Embryonic facial prominence (tissue), 1 donor: ENCODE measurements at regions not wholly inside any gene's neighbourhood (a gene's known extent, or its start where the extent isn't known, plus 50 kb on each side); places are given as distances from the start of the nearest gene placed in this dataset.
"Not testable (repeated sequence)": the region's sequence is repeated elsewhere in the genome, so short reads cannot be mapped to it uniquely, and the experiment has no call there.

ENCODE experiments used
- DNase-seq: peaks from one replicate; pipeline ENCODE4 v3.0.0-alpha.2; 2016; ENCODE audit errors: extremely low spot score

DNA sequence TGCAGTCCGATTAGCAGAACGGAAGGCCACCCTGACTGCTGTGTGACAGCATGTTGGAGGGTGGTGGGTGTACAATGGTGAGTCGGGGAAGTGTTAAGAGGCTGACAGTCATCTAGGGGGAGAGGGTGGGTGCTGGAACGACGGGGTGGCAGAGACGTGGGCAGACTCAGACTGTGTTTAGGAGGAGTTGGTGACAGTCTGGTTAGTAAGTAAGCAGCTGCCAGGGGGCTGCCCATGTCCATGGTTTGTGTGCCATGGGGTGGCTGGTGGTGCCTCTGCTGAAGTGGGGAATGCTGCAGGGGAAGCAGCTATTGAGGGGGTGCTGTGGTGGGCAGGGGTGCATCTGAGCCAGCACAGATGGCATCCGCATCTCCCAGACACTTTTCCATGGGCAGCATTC lies 51.3 kb upstream of the BOD1 start:
- DNase-seq = no peak

DNA sequence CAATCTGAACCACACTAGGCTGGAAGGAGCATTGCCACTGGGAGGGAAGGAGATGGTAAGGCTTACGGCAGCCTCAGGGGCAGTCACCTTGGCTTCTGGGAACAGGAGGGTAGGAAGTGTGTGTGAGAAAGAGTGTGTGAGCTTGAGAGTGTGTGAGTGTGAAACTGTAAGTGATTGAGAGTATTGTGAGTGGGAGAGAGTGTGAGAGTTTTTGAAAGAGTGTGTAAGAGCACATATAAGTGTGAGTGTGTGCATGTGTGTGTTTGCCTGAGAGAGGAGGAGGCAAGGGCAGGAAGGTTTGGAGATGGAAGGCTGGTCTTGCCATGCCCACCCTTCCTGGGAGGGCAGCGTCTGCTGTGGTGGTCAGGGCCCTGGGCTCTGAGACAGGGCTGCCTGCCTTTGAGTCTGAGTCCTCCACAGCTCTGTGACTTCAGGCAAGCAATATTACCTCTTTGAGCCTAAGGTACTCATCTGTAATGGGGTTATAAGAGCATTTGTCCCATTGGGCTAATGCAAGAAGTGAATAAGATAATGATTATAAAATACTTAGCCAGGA lies 51.9 kb upstream of the BOD1 start:
- DNase-seq = no peak

DNA sequence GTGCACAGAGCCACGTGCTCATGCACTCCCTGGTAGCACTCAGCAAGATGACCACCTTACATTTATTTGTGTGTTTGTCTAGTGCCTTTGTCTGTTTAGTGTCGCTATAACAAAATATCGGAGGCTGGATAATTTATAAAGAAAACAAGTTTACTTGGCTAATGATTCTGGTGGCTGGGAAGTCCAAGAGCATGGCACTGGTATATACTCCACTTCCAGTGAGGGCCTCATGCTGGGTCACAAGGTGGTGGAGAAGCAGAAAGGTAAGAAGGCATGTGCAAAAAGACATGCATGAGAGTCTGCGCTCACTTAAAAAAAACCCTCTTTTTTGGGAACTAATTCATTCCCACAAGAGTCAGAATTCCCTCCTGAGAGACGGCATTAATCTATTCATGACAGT lies 52.5 kb upstream of the BOD1 start:
- no peak for DNase-seq

DNA sequence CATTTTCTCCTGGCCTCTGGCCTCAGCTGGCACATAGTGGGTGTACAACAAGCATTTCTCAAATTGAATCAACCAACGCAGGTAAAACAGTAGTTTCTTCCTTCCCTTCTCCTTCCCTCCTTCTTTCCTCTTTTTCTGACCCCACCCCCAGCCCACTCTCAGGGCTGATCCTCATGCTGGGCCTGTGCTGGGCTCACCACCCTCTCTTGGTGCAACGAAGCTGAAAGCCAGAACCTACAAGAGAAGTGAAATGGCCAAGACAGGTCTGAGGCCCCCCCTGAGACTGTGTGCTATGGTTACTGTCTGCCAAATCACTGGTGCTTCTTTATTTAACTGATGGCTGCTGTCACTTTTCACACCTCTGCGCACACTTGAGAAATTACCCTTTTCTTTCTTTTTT lies 53.0 kb upstream of the BOD1 start:
- no peak for DNase-seq

DNA sequence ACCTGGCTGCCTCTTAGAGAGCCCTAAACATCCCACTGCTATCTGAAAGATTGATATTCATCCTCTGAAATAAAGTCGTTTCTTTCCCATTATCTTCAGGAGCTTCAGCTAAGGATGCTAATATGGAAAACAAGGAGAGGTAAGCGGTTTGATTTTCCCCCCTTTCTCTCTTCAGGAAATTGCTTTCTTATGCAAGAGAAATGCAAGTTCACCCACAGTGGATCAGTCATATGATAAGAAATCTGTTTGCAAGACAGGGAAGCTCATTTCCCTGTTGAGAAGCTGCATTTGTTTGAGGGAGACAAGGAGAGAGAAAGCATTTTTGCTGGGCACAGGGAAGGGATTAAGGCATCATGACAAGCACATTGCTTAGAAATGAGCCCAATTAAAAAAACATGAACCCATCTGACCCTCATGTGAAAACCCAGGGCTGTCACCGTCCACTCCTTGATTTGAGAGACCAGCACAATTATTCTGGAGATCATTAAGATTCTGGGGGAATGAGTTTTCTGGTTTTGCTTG lies 53.7 kb upstream of the BOD1 start:
- no peak for DNase-seq

DNA sequence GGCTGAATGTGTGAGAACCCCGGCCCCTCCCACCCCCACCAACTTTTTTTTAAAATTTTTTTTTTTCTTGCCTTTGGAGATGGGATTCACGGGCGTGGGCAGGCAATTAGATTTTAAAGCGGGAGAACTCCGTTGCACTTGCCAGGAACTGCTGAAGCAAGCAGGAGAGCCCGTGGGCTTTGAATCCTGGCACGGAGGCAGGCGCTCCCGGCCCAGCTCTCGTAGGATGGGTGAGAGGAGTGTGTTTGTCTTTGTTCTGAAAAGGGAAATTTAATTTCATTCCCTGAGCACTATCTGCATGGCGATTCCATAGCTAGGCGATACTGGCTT lies 54.3 kb upstream of the BOD1 start:
- no peak for DNase-seq

DNA sequence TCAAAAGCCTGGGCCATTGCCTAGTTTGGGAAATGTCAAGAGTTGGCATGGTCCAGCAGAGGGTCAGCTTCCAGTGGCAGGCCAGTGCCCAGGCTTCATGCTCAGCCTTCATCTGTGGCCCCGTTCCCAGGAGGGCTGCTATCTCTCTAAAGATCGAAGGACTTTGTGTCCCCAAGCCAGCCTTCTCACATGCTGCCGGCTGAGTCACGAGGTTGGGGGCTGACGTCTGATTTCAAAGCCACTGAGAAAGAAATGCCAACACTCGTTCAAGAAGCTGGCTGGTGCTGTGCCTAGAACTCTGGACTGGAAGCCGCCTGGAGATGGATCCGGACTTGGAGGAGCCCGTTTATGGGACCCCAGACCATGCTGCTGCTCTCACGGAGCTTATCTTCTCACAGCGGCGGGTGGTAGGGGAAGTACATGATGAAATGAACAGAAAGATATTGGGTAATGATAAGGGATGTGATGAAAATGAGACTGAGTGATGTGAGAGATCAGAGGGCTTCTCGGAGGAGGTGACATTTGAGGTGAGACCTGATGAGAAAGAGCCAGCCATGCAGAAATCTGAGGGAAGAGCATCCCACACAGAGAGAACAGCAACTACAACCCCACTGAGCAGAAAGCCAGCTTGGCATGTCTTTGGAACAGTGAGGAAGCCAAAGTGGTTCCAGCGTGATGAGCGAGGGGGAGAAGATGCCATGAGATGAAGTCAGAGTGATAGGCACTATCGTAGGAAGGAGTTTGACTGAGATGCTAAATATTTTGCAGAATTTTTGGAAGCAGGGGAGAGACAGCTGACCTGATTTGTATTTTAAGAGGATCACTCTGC lies 54.9 kb upstream of the BOD1 start:
- DNase-seq = no peak

DNA sequence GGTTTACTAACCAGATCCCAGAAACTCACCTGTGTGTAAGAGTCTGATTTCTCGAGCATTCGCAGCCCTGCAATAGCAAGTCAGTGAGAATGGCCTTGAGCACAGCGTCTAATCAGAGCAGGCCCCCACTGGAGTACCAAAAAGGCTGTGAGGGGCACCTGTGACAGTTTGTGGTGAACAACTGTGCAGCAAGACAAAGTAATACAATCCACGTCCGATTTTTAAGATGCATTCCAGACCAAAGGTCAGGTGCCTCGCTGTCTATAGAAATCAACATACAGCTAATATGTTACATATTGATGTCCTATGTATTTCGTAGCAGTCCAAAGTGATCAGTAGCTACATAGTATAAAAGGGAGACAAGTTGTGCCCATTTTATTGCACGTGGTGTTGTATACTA lies 55.7 kb upstream of the BOD1 start:
- DNase-seq = no peak

DNA sequence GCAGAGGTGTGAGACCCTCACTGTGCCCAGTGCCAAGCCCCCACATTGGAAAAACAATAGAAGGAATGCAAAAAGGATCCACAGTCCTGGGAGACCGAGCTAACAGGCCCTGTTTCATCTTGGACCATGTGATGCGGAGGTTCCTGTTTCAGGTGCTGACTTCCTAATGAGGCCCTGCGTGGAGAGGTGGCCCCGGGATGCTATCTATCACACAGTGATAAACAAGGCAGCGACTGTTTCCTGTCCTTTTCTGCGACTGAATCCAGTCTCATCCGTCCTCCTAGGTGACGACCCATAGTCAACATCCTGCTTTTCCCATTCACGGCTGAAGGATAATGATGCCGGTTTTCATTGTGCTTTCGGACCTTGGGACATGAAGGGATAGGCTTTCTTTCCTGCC lies 56.4 kb upstream of the BOD1 start:
- no peak for DNase-seq

DNA sequence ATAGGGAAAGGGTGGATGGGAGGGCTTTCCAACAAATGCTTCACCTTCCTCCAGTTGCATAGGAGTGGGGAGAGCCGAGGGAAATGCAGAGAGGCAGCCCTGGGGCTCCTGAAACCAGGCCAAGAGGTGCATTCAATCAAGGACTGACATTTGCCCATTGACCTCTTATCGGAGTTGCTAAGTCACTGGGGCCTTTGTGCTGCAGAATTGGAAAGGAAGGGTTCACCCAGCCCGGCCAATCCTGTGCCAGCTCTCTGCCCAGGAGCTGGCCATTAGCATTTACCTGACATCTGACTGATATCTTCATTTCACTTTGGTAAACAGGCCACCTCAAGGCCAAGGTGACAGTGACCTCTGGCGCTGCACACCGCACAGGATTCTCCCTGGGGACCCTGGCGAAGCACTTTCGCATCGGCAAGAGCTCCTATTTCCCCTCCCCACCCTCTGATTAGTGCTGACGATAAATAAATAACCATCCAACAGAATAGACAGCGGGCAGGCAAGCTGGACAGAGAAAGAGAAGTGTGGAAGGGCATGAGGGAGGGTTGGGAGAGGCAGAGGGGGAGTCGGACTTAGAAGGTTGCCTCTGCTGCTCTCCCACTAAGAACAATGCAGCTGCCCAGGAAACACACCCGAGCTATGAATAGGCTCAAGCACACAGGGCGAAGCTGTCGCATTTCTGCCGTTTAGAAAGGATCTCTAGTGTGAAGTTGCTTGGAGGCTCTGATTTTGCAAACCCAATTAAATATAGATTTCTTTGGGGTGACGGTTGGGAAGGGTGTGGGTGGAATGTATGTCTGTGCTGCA lies 57.0 kb upstream of the BOD1 start:
- DNase-seq = no peak

DNA sequence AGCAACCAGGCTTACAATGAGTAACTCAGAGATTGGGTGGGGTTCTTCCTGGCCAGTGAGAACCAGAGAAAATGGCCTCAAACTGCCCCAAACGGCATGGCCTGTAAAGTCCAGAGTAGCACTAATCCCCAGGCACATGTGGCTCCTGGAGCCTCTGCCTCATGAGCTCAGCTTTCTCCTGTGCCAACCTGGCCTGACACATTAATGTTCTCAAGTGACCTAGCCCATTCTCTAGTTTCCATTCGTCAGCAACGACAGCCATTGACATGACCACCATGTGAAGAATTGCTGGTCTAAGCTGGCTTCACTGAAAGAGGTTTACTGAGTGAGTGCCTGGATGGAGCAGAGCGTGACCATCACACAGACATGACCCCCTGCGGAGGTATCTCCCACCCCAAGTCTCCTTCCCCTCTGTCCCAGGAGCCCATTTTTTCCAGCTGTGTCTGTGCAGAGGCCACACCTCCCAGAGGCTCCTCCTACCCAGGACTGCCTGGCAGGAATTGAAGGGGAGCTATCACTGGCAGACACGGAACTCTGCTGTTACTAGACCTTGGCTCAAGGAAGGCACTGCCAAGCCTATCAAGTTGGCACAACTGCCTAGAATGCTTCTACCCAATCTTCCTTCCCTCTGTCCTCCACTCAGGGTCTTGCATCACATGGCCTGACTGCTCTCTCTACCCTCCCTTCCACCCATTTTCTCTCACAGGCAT lies 59.0 kb upstream of the BOD1 start:
- no peak for DNase-seq

DNA sequence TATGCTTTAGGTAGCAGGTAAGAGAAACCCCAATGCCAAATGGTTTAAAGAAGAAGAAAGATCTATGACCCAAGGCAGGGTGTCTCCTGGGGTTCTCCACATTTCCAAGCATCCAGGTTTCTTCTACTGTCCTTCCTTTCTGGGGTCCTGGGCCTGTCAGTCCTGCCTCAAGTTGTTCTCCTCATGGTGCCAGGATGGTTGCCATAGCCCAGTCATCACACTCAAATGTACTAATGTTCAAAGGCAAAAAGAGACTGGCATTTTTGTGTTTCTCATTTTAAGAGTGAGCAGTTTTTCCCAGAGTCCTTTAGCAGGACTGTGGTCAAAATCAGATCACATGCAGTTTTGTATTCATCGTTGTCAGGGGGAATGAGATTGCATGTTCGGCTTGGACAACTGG lies 59.9 kb upstream of the BOD1 start:
- DNase-seq = no peak

DNA sequence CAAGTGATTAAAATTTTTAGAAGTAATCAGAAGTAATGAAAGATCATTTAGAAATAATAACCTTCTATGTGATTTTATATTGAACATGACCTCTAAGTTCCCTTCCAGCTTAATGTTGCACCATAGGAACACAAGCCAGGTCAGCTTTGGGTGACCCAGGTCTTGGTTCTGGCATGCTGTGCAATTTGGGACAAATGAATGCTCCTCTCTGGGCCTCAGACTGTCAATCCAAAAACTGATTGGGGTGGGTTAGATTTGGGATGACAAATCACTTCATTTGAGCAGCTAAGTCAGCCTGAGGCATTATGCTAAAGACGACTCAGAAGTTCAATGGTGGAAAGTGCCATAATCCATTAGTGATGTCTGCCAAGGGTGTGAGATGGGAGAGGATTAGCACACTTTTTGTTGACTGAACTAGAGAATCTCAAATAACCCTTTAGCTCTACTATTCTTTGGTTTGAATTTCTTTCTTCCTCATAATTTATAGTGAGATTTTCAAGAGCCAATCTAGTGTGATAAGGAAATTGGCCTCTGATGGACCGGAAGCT lies 60.7 kb upstream of the BOD1 start:
- DNase-seq = no peak

DNA sequence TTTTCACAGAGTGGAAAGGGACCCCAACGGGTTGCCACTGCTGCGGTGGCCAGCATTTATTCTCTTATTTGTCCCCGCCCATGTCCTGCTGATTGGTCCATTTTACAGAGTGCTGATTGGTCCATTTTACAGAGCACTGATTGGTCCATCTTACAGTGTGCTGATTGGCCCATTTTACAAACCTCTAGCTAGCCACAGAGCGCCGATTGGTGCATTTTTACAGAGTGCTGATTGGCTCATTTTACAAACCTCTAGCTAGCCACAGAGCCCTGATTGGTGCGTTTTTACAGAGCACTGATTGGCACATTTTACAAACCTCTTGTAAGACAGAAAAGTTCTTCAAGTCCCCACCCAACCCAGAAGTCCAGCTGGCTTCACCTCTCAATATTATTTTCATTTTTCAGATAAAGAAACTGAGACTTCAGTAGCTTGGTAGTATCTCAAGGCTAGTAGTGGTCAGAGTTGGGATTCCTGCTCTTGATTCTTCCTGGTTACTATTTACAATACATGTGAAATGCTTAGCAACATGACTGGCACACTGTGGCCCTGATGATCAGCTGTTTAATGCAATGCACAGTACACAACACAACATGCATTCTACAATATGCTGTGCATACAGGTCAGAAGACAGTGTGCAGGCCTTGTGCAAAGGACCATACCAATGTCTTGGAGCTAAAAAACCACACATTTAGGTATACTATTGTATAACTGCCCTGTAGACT lies 63.6 kb upstream of the BOD1 start:
- no peak for DNase-seq

DNA sequence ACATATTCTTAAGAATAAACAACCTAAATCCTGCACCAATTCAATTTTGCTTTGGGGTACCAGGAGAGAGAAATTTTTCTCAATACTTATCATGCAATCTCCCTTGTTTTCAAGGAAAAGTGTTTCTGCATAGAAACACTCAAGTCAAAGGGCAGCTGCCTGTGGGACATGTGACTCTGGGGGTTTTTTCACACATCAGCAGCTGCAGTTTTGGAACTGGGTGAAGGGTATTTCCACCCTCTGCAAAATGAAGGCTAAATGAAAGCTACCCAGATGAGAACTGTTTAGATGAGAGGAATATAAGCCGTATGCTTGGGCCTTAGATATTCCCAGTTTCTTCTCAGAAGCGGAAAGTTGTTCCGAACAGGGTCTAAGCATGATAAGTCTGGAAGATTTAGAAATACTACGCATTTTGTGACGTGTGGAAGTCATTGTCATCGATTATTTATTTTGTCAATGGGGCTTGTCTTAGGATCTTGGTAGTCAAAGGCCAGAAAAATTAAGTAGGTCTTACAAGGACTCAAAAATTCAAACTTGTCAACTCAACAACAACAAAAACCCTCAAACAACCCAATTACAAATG lies 64.3 kb upstream of the BOD1 start:
- DNase-seq = no peak

DNA sequence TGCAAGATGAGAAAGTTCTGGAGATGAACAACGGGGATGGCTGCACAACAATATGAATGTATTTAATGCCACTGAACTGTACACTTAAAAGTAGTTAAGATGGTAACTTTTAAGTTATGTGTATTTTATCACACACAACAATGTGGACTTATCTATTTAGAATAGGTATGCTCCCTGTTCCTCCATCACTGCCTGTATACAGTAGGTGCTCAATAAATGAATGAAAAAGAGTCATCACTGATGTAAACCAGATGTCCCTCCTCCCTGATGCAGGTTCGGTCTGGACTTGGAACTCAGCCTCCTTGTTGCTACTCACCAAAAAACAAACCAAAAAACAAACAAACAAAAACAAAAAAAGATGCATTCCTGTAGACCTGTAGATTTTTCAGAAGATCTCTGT lies 65.9 kb upstream of the BOD1 start:
- DNase-seq = no peak

DNA sequence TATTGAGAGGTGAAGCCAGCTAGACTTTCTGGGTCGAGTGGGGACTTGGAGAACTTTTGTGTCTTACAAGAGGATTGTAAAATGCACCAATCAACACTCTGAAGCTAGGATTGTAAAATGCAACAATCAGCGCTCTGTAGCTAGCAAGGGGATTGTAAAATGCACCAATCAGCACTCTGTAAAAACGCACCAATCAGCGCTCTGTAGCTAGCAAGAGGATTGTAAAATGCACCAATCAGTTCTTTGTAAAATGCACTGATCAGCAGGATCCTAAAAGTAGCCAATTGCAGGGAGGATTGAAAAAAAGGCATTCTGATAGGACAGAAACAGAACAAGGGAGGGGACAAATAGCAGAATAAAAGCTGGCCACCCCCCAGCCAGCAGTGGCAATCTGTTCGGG lies 68.1 kb upstream of the BOD1 start:
- DNase-seq = not testable (repeated sequence)

DNA sequence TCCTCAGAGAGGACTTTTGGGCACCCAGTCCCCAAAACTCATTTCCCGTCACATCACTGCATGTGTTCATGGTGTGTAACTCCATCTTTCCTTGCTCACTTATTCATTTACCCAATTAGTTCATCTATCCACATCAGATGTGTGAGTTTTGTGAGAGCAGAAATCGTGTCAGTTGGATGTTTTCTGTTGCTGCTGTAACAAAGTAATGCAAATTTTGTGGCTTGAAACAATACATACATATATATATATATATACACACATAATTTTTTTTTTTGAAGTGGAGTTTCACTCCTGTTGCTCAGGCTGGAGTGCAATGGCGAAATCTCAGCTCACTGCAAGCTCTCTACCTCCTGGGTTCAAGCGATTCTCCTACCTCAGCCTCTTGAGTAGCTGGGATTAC lies 70.5 kb upstream of the BOD1 start:
- no peak for DNase-seq

DNA sequence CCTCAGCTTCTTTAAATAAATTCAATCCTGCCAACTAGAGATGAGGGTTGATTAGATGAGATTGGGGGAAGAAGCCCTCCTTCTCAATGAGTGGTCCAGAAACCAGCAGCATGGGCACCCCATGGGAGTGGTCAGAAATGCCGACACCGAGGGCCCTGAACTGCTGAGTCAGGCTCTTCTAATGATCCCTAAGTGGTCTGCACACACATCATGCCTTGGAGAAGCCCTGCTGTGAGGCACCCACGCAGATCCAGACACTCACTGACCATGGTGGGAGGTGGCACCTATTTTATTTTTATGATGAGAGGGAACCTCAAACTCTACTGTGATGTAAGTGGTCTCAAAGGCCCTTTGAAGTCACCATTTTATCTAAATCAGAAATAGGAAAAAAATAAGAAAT lies 72.3 kb upstream of the BOD1 start:
- DNase-seq = no peak

DNA sequence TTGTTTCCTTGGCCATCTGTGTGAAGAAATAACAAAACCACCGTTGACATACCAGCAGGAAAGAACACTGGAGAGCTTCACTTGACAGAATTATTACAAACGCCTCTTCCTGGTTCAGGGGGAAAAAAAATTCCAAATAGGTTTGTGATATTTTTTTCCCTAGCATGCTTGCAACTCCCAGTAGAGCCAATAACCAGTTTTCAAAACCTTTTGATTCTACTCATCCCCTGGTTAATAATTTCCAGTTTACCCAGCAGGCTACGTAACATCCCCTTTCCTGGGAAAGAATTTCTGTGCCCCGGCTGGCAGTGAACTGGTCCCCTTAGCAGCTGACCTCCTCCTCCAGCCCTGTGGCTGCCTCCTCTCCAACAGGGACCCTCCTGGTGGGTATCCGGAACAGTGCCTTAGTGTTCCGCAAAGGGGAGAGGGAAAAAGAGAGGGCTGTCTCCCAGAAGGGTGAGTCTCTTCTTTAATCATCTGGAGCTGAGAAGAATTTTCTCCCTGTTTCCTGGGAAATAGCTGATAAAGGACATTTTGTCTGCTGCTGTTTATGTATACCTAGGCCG lies 72.8 kb upstream of the BOD1 start:
- no peak for DNase-seq
